GM12878 (cell line): ENCODE measurements at regions not wholly inside any gene's neighbourhood (a gene's known extent, or its start where the extent isn't known, plus 50 kb on each side); places are given as distances from the start of the nearest gene placed in this dataset.

Source experiments
- ATAC-seq: fragments of 200-7000 bp; cut with Tn5 transposase; 3 replicates; pipeline ENCODE4 v1.9.1; 2020; ENCODE audit warnings: mild to moderate bottlenecking, moderate library complexity
- BruUV-seq: library from RNA; stranded (reverse); fragments of 400-500 nt; replicated peaks from 2 replicates; lab custom pipeline; 2021; lab: Mats Ljungman, UMichigan
- CTCF ChIA-PET: fragments of 300-600 bp; sonication (Branson Sonifier 250); formaldehyde crosslinking; extraction: SDS; loops from one replicate; lab custom pipeline; 2021; ENCODE audit warnings: inconsistent platforms; lab: Yijun Ruan, JAX
- POLR2A ChIA-PET: fragments of 350-600 bp; formaldehyde crosslinking; extraction: SDS; loops from one replicate; lab custom pipeline; 2021; ENCODE audit warnings: inconsistent platforms; lab: Charles Lee
- RAD21 ChIA-PET: fragments of 300-600 bp; sonication (Branson Sonifier 250); formaldehyde crosslinking; loops from one replicate; lab custom pipeline; 2023; ENCODE audit warnings: antibody characterized with exemption; ENCODE audit not compliant: unreplicated experiment; lab: Charles Lee
- SMC1A ChIA-PET: fragments of 300-600 bp; sonication (Branson Sonifier 250); formaldehyde crosslinking; loops from one replicate; lab custom pipeline; 2023; ENCODE audit not compliant: unreplicated experiment, uncharacterized antibody; lab: Charles Lee
- DNase-seq: peaks from one replicate; pipeline ENCODE4 v3.0.0-alpha.2; 2011; ENCODE audit warnings: low read depth, low spot score
- FAIRE-seq: peaks from 3 replicates; lab custom pipeline; 2011; peaks lifted over from hg19 to GRCh38; lab: Jason Lieb, UNC
- H2AFZ ChIP-seq: 2 replicates; pipeline ENCODE4 v1.6.0; 2011; ENCODE audit warnings: low read depth, low read length, control low read depth; ENCODE audit not compliant: control insufficient read depth
- H3K27ac ChIP-seq: 2 replicates; pipeline ENCODE4 v1.5.1; 2011; ENCODE audit warnings: control low read depth; ENCODE audit not compliant: control insufficient read depth, insufficient read depth
- H3K27me3 ChIP-seq, 2 experiments: replicated peaks in 1 of 2; 2 replicates each; pipeline versions ENCODE4 v1.6.0 to v1.6.1; 2011; ENCODE audit warnings: low read length in 1 of 2; ENCODE audit not compliant: control insufficient read depth in 2 of 2, insufficient read depth in 2 of 2
- H3K36me3 ChIP-seq, 2 experiments: 2 replicates each; pipeline ENCODE4 v1.5.1; 2011; ENCODE audit warnings: low read length in 1 of 2; ENCODE audit not compliant: control insufficient read depth in 2 of 2, insufficient read depth in 2 of 2
- H3K4me1 ChIP-seq: 2 replicates; pipeline ENCODE4 v1.6.1; 2011; ENCODE audit warnings: mild to moderate bottlenecking, low read length, moderate library complexity, mixed read lengths; ENCODE audit not compliant: control insufficient read depth, insufficient read depth
- H3K4me2 ChIP-seq: 2 replicates; pipeline ENCODE4 v1.6.0; 2011; ENCODE audit warnings: control low read depth; ENCODE audit not compliant: control insufficient read depth, insufficient read depth
- H3K4me3 ChIP-seq: fragments of 200-600 bp; sonication (generic); 2 replicates; pipeline ENCODE4 v1.5.1; 2016
- H3K79me2 ChIP-seq: 2 replicates; pipeline ENCODE4 v1.6.0; 2011; ENCODE audit warnings: low read length; ENCODE audit not compliant: control insufficient read depth, insufficient read depth
- H3K9ac ChIP-seq: 2 replicates; pipeline ENCODE4 v1.8.0; 2011; ENCODE audit warnings: low read length, control low read depth, mixed read lengths; ENCODE audit not compliant: control insufficient read depth, insufficient read depth
- H3K9me3 ChIP-seq: replicated peaks from 3 replicates; pipeline ENCODE4 v1.5.1; 2011; ENCODE audit warnings: mild to moderate bottlenecking, low read length; ENCODE audit not compliant: control insufficient read depth, insufficient read depth
- H4K20me1 ChIP-seq: 2 replicates; pipeline ENCODE4 v1.6.0; 2011; ENCODE audit not compliant: control insufficient read depth, insufficient read depth
- ASH2L ChIP-seq: fragments of 300-600, 200-600 bp; sonication (generic); IDR thresholded peaks from 2 replicates; pipeline ENCODE4 v1.6.1; 2017; ENCODE audit warnings: low read depth, mild to moderate bottlenecking, borderline replicate concordance
- CEBPB ChIP-seq, 2 experiments: fragments of 150-350 bp in 1 of 2; IDR thresholded peaks; 2 replicates each; pipeline ENCODE4 v1.6.1; 2012 to 2014; ENCODE audit warnings: low read depth in 2 of 2, low read length in 2 of 2, borderline replicate concordance in 1 of 2, inconsistent platforms in 1 of 2
- CHD1 ChIP-seq: IDR thresholded peaks from 2 replicates; pipeline ENCODE4 v1.6.1; 2012; ENCODE audit warnings: low read depth, low read length, improper control_type of control experiment
- CREM ChIP-seq: IDR thresholded peaks from 2 replicates; pipeline ENCODE4 v1.6.1; 2014; ENCODE audit warnings: antibody characterized with exemption, low read depth
- FOS ChIP-seq: IDR thresholded peaks from 3 replicates; pipeline ENCODE4 v1.6.1; 2011; ENCODE audit warnings: borderline replicate concordance; ENCODE audit not compliant: insufficient read length; ENCODE audit errors: extremely low read depth
- HDGF ChIP-seq: fragments of 450-650 bp; IDR thresholded peaks from 2 replicates; pipeline ENCODE4 v1.6.1; 2016; ENCODE audit warnings: antibody characterized with exemption
- IRF4 ChIP-seq: IDR thresholded peaks from 2 replicates; pipeline ENCODE4 v1.6.1; 2011; ENCODE audit warnings: low read depth, low read length
- MYC ChIP-seq: IDR thresholded peaks from 2 replicates; pipeline ENCODE4 v1.6.1; 2011; ENCODE audit warnings: mild to moderate bottlenecking, low read length, moderate library complexity, inconsistent platforms; ENCODE audit not compliant: insufficient read depth, insufficient replicate concordance, insufficient read length, severe bottlenecking
- NRF1 ChIP-seq: conservative IDR thresholded peaks from 2 replicates; pipeline ENCODE4 v1.6.1; 2011; ENCODE audit warnings: mild to moderate bottlenecking, low read depth, low read length, improper control_type of control experiment
- POLR2AphosphoS5 ChIP-seq: IDR thresholded peaks from 2 replicates; pipeline ENCODE4 v1.6.1; 2011; ENCODE audit warnings: mild to moderate bottlenecking, low read length, inconsistent platforms
- SPI1 ChIP-seq: IDR thresholded peaks from 2 replicates; pipeline ENCODE4 v1.6.1; 2011; ENCODE audit warnings: low read depth, mild to moderate bottlenecking, low read length, moderate library complexity, borderline replicate concordance; ENCODE audit not compliant: insufficient read depth
- SUPT20H ChIP-seq: IDR thresholded peaks from 2 replicates; pipeline ENCODE4 v1.6.1; 2011; ENCODE audit warnings: low read depth, mild to moderate bottlenecking, low read length, moderate library complexity, borderline replicate concordance; ENCODE audit not compliant: control insufficient read depth
- TARDBP ChIP-seq: IDR thresholded peaks from 2 replicates; pipeline ENCODE4 v1.6.1; 2016; ENCODE audit warnings: borderline replicate concordance
- YBX1 ChIP-seq: fragments of 450-650 bp; IDR thresholded peaks from 2 replicates; pipeline ENCODE4 v1.6.1; 2016; ENCODE audit warnings: antibody characterized with exemption
- in situ Hi-C: fragments of 300-500 bp; cut with MboI; formaldehyde crosslinking; loops from 9 replicates; pipeline ENCODE4 v1.14.3; 2018; ENCODE audit warnings: mixed read lengths
- intact Hi-C: fragments of 100-400 bp; cut with micrococcal nuclease; formaldehyde crosslinking; loops from one replicate; pipeline ENCODE4 v1.14.2; 2022; ENCODE audit not compliant: unreplicated experiment
- TF ChIP-seq, protein P1 (sequence below): fragments of 450-650 bp; conservative IDR thresholded peaks from 2 replicates; pipeline ENCODE4 v1.6.1; 2017; ENCODE audit warnings: mild to moderate bottlenecking, moderate library complexity

DNA sequence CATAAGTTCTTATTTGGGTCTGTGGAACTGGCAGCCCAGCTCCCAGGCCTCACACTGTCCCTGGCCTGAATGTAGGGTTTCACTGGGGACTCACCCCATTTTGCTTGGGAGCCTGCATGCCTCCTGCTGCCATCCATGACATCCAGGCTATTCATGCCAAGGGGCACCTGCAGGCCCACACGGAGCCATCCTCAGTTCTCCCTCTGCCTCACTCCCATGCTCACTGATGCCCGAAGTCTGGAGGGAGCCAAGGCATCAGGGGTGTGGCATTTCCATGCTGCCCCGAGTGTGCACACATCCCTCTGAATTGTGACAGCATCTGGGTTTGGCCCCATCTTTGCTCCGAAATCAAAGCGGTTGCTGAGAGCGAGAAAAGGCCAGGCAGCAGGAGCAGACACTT, 67.4 kb upstream of the ZNF804A start (continued):
- TF ChIP-seq HDGF = no peak
- TF ChIP-seq CHD1 = no peak
- TF ChIP-seq IRF4 = no peak
- no peak for TF ChIP-seq SPI1

- H3K79me2 ChIP-seq = no peaks in the 10 kb centered on the region
- no peak overlapping the region for H3K4me3 ChIP-seq
- SMC1A ChIA-PET = no interaction called here
- no peak for FAIRE-seq
- in situ Hi-C loops = no loop called here
- no TSS peak for BruUV-seq
- POLR2A ChIA-PET = no interaction called here
- ATAC-seq = no peak
- no peak overlapping the region for H3K9ac ChIP-seq
- H3K27ac ChIP-seq = no peak overlapping the region
- no peaks in the 10 kb centered on the region for H4K20me1 ChIP-seq
- H3K4me2 ChIP-seq = no peak overlapping the region
- RAD21 ChIA-PET = no interaction called here
- CTCF ChIA-PET = no interaction called here
- DNase-seq = no peak
- no peaks in the 10 kb centered on the region for H3K4me1 ChIP-seq
- H3K9me3 ChIP-seq = peaks cover 2% of the 10 kb centered on the region; the same call in 1 of the 3 replicates
- H3K27me3 ChIP-seq = no peaks in the 10 kb centered on the region
- no peak overlapping the region for H2AFZ ChIP-seq
- no peaks in the 10 kb centered on the region for H3K36me3 ChIP-seq
- no peak for TF ChIP-seq FOS
- TF ChIP-seq, protein P1, sequence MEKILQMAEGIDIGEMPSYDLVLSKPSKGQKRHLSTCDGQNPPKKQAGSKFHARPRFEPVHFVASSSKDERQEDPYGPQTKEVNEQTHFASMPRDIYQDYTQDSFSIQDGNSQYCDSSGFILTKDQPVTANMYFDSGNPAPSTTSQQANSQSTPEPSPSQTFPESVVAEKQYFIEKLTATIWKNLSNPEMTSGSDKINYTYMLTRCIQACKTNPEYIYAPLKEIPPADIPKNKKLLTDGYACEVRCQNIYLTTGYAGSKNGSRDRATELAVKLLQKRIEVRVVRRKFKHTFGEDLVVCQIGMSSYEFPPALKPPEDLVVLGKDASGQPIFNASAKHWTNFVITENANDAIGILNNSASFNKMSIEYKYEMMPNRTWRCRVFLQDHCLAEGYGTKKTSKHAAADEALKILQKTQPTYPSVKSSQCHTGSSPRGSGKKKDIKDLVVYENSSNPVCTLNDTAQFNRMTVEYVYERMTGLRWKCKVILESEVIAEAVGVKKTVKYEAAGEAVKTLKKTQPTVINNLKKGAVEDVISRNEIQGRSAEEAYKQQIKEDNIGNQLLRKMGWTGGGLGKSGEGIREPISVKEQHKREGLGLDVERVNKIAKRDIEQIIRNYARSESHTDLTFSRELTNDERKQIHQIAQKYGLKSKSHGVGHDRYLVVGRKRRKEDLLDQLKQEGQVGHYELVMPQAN = no peak
- TF ChIP-seq ASH2L = no peak
- TF ChIP-seq CEBPB (IDR thresholded peaks at IDR 0.05; ENCODE audit: borderline replicate concordance in 1 of 2, low read depth in 2 of 2, low read length in 2 of 2) = no peak
- no peak for TF ChIP-seq CREM
- no peak for TF ChIP-seq NRF1
- no peak for TF ChIP-seq YBX1
- no peak for TF ChIP-seq SUPT20H
- no peak for TF ChIP-seq POLR2AphosphoS5
- TF ChIP-seq TARDBP = no peak
- no peak for TF ChIP-seq MYC
- intact Hi-C loops = no loop called here
These were observed 65.8 kb upstream of the ZNF804A start for GRCh38 chr2:184532551-184532950.
